RCC 7860 (cell line): ENCODE measurements at regions not wholly inside any gene's neighbourhood (a gene's known extent, or its start where the extent isn't known, plus 50 kb on each side); places are given as distances from the start of the nearest gene placed in this dataset.
A peak's percentile ranks its signal among the peaks of the same experiment; 100 is the strongest.

Source experiments
- DNase-seq: peaks from one replicate; pipeline ENCODE4 v3.0.0-alpha.2; 2015; ENCODE audit warnings: low spot score
- FAIRE-seq: peaks from 2 replicates; lab custom pipeline; 2012; peaks lifted over from hg19 to GRCh38; lab: Jason Lieb, UNC

- no peak for FAIRE-seq
- DNase-seq = no peak
Observed at GRCh38 chr15:87805117-87805820, 451.3 kb downstream of the NTRK3 start.

- FAIRE-seq (no peak), DNase-seq (no peak)
Observed at GRCh38 chr15:87804451-87804850, 452.1 kb downstream of the NTRK3 start.

- DNase-seq (no peak), FAIRE-seq (no peak)
Observed at GRCh38 chr15:87799838-87800237, 456.7 kb downstream of the NTRK3 start.

GRCh38 chr15:87799428-87799827 lies 457.1 kb downstream of the NTRK3 start:
- FAIRE-seq = no peak
- DNase-seq = no peak

- FAIRE-seq (no peak), DNase-seq (no peak)
Observed at GRCh38 chr15:87793725-87794124, 462.8 kb downstream of the NTRK3 start.

- FAIRE-seq = no peak
- DNase-seq = no peak
Observed at GRCh38 chr15:87792250-87793040, 464.1 kb downstream of the NTRK3 start.

- FAIRE-seq = no peak
- no peak for DNase-seq
Observed at GRCh38 chr15:87781959-87782625, 474.4 kb downstream of the NTRK3 start.

- no peak for FAIRE-seq
- DNase-seq = no peak
Observed at GRCh38 chr15:87779746-87780145, 476.8 kb downstream of the NTRK3 start.

GRCh38 chr15:87778358-87778757 lies 478.2 kb downstream of the NTRK3 start:
- DNase-seq = no peak

GRCh38 chr15:87777054-87777561 lies 479.4 kb downstream of the NTRK3 start:
- DNase-seq (peak; percentile 93), FAIRE-seq (peak; percentile 97)

More at GRCh38 chr15:87778358-87778757, 478.2 kb downstream of the NTRK3 start:
- no peak for FAIRE-seq

- DNase-seq (no peak), FAIRE-seq (no peak)
Observed at GRCh38 chr15:87767516-87767915, 489.0 kb downstream of the NTRK3 start.

GRCh38 chr15:87764461-87765240 lies 491.9 kb downstream of the NTRK3 start:
- peak; percentile 80 for FAIRE-seq

GRCh38 chr15:87763837-87764236 lies 492.7 kb downstream of the NTRK3 start:
- DNase-seq (no peak), FAIRE-seq (no peak)

More at GRCh38 chr15:87764461-87765240, 491.9 kb downstream of the NTRK3 start:
- peak; percentile 94 for DNase-seq

GRCh38 chr15:87761736-87762509 lies 494.6 kb downstream of the NTRK3 start:
- FAIRE-seq (no peak), DNase-seq (no peak)

GRCh38 chr15:87760547-87761314 lies 495.8 kb downstream of the NTRK3 start:
- DNase-seq (no peak), FAIRE-seq (no peak)

- DNase-seq = no peak
- no peak for FAIRE-seq
Observed at GRCh38 chr15:87758794-87759418, 497.6 kb downstream of the NTRK3 start.

- DNase-seq = no peak
- FAIRE-seq = no peak
Observed at GRCh38 chr15:87757084-87757483, 499.5 kb downstream of the NTRK3 start.

- FAIRE-seq (no peak), DNase-seq (no peak)
Observed at GRCh38 chr15:87756072-87756471, 500.5 kb downstream of the NTRK3 start.

GRCh38 chr15:87755226-87755625 lies 501.3 kb downstream of the NTRK3 start:
- peak; percentile 33 for DNase-seq
- FAIRE-seq = no peak
